WTC11 (cell line): ENCODE measurements at regions not wholly inside any gene's neighbourhood (a gene's known extent, or its start where the extent isn't known, plus 50 kb on each side); places are given as distances from the start of the nearest gene placed in this dataset.

ENCODE experiments used
- ATAC-seq: fragments of 200-7000 bp; cut with Tn5 transposase; 2 replicates; pipeline ENCODE4 v1.10.0; 2021; ENCODE audit warnings: mild to moderate bottlenecking, moderate library complexity
- CTCF ChIA-PET: fragments of 300-600 bp; sonication (Branson Sonifier 250); formaldehyde crosslinking; loops from one replicate; lab custom pipeline; 2021; ENCODE audit warnings: antibody characterized with exemption; lab: Charles Lee
- POLR2A ChIA-PET: fragments of 350-600 bp; sonication (Branson Sonifier 250); formaldehyde crosslinking; loops from one replicate; lab custom pipeline; 2021; ENCODE audit warnings: antibody characterized with exemption; lab: Charles Lee
- DNase-seq: peaks from one replicate; pipeline ENCODE4 v3.0.0; 2021; ENCODE audit warnings: low spot score
- H3K27ac Mint-ChIP-seq: 2 replicates; pipeline ENCODE4 v1.8.0; 2021; ENCODE audit warnings: mixed read lengths
- H3K27me3 Mint-ChIP-seq: 2 replicates; pipeline ENCODE4 v1.8.0; 2021; ENCODE audit warnings: low read depth, mild to moderate bottlenecking, moderate library complexity, mixed read lengths
- H3K36me3 Mint-ChIP-seq: 2 replicates; pipeline ENCODE4 v1.8.0; 2021; ENCODE audit warnings: mixed read lengths
- H3K4me1 Mint-ChIP-seq: 2 replicates; pipeline ENCODE4 v1.8.0; 2022; ENCODE audit warnings: mixed read lengths
- H3K4me3 Mint-ChIP-seq: 2 replicates; pipeline ENCODE4 v1.8.0; 2021; ENCODE audit warnings: mild to moderate bottlenecking, moderate library complexity, mixed read lengths
- H3K9me3 Mint-ChIP-seq: 2 replicates; pipeline ENCODE4 v1.8.0; 2021; ENCODE audit warnings: mixed read lengths
- ELF4 ChIP-seq: sonication (generic); formaldehyde crosslinking; IDR thresholded peaks from 2 replicates; pipeline ENCODE4 v1.8.1; 2022; ENCODE audit warnings: low read depth, mild to moderate bottlenecking, moderate library complexity, missing genetic modification reagents
- GTF2I ChIP-seq: fragments of 250-450 bp; sonication (Bioruptor Pico); conservative IDR thresholded peaks from 2 replicates; pipeline ENCODE4 v1.4.0; 2021; ENCODE audit warnings: mild to moderate bottlenecking
- MXD4 ChIP-seq: fragments of 250-450 bp; sonication (Bioruptor Pico); IDR thresholded peaks from 2 replicates; pipeline ENCODE4 v1.8.0; 2021; ENCODE audit warnings: mild to moderate bottlenecking, moderate library complexity, borderline replicate concordance
- NR1H2 ChIP-seq: sonication (generic); formaldehyde crosslinking; IDR thresholded peaks from 2 replicates; pipeline ENCODE4 v1.9.0; 2021; ENCODE audit warnings: mild to moderate bottlenecking, moderate library complexity, missing genetic modification reagents
- OVOL2 ChIP-seq: fragments of 250-450 bp; sonication (Bioruptor Pico); IDR thresholded peaks from 2 replicates; pipeline ENCODE4 v1.9.0; 2021; ENCODE audit warnings: mild to moderate bottlenecking, borderline replicate concordance
- TCF7 ChIP-seq: sonication (generic); formaldehyde crosslinking; IDR thresholded peaks from 2 replicates; pipeline ENCODE4 v1.8.0; 2022; ENCODE audit warnings: mild to moderate bottlenecking, low read depth, missing genetic modification reagents, moderate library complexity
- ZBTB21 ChIP-seq: sonication (generic); formaldehyde crosslinking; IDR thresholded peaks from 2 replicates; pipeline ENCODE4 v1.8.1; 2023; ENCODE audit warnings: mild to moderate bottlenecking, missing genetic modification reagents, borderline replicate concordance
- TF ChIP-seq, protein P1 (sequence below): sonication (generic); formaldehyde crosslinking; IDR thresholded peaks from 2 replicates; pipeline ENCODE4 v1.8.1; 2022; ENCODE audit warnings: mild to moderate bottlenecking, moderate library complexity, missing genetic modification reagents
- TF ChIP-seq, protein P2 (sequence below): fragments of 200-600 bp; IDR thresholded peaks from 2 replicates; pipeline ENCODE4 v1.8.0; 2022; ENCODE audit warnings: antibody characterized with exemption
- TF ChIP-seq, protein P3 (sequence below): sonication (generic); formaldehyde crosslinking; IDR thresholded peaks from 2 replicates; pipeline ENCODE4 v1.8.1; 2023; ENCODE audit warnings: mild to moderate bottlenecking, missing genetic modification reagents, moderate library complexity
- TF ChIP-seq, protein P4 (sequence below): sonication (generic); formaldehyde crosslinking; IDR thresholded peaks from 2 replicates; pipeline ENCODE4 v1.8.0; 2022; ENCODE audit warnings: missing genetic modification reagents
- TF ChIP-seq, protein P5 (sequence below): sonication (generic); formaldehyde crosslinking; IDR thresholded peaks from 2 replicates; pipeline ENCODE4 v1.8.1; 2023; ENCODE audit warnings: mild to moderate bottlenecking, moderate library complexity, missing genetic modification reagents
- TF ChIP-seq, protein P6 (sequence below): sonication (generic); formaldehyde crosslinking; IDR thresholded peaks from 2 replicates; pipeline ENCODE4 v1.8.0; 2023; ENCODE audit warnings: mild to moderate bottlenecking, missing genetic modification reagents
- TF ChIP-seq, protein P7 (sequence below): sonication (generic); formaldehyde crosslinking; IDR thresholded peaks from 2 replicates; pipeline ENCODE4 v1.8.1; 2023; ENCODE audit warnings: mild to moderate bottlenecking, missing genetic modification reagents, borderline replicate concordance

DNA sequence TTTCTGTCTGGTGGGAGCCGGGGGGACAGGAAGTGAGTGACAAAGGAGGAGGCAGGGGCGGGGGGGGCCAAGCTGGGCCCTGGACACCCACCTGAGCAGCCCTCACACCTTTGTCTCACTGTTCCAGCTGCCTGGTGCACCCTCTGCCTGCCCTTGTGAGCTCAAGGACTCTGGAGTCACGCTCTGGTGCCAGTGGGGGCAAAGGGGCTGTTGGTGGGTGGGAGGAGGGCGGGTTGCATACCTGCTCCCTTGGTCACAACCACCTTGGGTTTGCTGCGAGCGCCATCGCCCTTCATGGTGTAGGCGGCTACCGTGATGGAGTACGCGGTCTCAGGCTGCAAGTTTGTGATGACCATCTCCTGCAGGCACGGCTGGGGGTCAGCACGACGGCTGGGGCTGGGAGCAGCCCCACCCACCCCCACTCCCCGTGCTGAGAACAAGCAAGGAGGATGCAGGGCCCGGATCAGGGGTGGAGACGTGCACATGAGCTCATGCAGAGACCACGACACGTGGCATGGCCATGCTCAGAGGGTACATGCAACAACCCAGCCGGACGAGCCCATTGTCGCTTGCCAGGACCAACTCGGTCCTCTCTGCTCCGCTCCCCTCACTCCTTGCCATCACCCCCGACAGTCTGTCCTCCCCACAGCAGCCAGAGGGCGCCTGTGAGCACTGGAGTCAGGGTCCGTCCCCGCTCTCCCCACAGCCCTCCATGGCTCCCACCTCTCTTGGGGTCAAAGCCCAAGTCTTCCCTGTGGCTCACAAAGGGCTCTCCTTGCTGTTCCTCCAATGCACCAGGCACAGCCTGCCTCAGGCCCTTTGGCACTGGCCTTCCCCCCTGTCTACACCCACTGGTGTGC is 114.9 kb downstream of the PTPRS start (continued):
- TF ChIP-seq, protein P1, sequence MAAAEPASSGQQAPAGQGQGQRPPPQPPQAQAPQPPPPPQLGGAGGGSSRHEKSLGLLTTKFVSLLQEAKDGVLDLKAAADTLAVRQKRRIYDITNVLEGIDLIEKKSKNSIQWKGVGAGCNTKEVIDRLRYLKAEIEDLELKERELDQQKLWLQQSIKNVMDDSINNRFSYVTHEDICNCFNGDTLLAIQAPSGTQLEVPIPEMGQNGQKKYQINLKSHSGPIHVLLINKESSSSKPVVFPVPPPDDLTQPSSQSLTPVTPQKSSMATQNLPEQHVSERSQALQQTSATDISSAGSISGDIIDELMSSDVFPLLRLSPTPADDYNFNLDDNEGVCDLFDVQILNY = no peak
- TF ChIP-seq MXD4 (CRISPR knock-in tag) = 0 out of 2 replicates have a peak, but pooled peaks have one; percentile 3
- TF ChIP-seq, protein P2, sequence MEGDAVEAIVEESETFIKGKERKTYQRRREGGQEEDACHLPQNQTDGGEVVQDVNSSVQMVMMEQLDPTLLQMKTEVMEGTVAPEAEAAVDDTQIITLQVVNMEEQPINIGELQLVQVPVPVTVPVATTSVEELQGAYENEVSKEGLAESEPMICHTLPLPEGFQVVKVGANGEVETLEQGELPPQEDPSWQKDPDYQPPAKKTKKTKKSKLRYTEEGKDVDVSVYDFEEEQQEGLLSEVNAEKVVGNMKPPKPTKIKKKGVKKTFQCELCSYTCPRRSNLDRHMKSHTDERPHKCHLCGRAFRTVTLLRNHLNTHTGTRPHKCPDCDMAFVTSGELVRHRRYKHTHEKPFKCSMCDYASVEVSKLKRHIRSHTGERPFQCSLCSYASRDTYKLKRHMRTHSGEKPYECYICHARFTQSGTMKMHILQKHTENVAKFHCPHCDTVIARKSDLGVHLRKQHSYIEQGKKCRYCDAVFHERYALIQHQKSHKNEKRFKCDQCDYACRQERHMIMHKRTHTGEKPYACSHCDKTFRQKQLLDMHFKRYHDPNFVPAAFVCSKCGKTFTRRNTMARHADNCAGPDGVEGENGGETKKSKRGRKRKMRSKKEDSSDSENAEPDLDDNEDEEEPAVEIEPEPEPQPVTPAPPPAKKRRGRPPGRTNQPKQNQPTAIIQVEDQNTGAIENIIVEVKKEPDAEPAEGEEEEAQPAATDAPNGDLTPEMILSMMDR = peak; percentile 67
- TF ChIP-seq, protein P3, sequence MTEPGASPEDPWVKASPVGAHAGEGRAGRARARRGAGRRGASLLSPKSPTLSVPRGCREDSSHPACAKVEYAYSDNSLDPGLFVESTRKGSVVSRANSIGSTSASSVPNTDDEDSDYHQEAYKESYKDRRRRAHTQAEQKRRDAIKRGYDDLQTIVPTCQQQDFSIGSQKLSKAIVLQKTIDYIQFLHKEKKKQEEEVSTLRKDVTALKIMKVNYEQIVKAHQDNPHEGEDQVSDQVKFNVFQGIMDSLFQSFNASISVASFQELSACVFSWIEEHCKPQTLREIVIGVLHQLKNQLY = no peak
- no peak for TF ChIP-seq OVOL2 (CRISPR knock-in tag)
- TF ChIP-seq GTF2I = peak; percentile 96
- TF ChIP-seq, protein P4, sequence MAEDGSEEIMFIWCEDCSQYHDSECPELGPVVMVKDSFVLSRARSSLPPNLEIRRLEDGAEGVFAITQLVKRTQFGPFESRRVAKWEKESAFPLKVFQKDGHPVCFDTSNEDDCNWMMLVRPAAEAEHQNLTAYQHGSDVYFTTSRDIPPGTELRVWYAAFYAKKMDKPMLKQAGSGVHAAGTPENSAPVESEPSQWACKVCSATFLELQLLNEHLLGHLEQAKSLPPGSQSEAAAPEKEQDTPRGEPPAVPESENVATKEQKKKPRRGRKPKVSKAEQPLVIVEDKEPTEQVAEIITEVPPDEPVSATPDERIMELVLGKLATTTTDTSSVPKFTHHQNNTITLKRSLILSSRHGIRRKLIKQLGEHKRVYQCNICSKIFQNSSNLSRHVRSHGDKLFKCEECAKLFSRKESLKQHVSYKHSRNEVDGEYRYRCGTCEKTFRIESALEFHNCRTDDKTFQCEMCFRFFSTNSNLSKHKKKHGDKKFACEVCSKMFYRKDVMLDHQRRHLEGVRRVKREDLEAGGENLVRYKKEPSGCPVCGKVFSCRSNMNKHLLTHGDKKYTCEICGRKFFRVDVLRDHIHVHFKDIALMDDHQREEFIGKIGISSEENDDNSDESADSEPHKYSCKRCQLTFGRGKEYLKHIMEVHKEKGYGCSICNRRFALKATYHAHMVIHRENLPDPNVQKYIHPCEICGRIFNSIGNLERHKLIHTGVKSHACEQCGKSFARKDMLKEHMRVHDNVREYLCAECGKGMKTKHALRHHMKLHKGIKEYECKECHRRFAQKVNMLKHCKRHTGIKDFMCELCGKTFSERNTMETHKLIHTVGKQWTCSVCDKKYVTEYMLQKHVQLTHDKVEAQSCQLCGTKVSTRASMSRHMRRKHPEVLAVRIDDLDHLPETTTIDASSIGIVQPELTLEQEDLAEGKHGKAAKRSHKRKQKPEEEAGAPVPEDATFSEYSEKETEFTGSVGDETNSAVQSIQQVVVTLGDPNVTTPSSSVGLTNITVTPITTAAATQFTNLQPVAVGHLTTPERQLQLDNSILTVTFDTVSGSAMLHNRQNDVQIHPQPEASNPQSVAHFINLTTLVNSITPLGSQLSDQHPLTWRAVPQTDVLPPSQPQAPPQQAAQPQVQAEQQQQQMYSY (CRISPR knock-in tag) = no peak
- TF ChIP-seq, protein P5, sequence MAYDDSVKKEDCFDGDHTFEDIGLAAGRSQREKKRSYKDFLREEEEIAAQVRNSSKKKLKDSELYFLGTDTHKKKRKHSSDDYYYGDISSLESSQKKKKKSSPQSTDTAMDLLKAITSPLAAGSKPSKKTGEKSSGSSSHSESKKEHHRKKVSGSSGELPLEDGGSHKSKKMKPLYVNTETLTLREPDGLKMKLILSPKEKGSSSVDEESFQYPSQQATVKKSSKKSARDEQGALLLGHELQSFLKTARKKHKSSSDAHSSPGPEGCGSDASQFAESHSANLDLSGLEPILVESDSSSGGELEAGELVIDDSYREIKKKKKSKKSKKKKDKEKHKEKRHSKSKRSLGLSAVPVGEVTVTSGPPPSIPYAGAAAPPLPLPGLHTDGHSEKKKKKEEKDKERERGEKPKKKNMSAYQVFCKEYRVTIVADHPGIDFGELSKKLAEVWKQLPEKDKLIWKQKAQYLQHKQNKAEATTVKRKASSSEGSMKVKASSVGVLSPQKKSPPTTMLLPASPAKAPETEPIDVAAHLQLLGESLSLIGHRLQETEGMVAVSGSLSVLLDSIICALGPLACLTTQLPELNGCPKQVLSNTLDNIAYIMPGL (CRISPR knock-in tag) = no peak
- no peak for TF ChIP-seq ELF4 (CRISPR knock-in tag)
- TF ChIP-seq, protein P6, sequence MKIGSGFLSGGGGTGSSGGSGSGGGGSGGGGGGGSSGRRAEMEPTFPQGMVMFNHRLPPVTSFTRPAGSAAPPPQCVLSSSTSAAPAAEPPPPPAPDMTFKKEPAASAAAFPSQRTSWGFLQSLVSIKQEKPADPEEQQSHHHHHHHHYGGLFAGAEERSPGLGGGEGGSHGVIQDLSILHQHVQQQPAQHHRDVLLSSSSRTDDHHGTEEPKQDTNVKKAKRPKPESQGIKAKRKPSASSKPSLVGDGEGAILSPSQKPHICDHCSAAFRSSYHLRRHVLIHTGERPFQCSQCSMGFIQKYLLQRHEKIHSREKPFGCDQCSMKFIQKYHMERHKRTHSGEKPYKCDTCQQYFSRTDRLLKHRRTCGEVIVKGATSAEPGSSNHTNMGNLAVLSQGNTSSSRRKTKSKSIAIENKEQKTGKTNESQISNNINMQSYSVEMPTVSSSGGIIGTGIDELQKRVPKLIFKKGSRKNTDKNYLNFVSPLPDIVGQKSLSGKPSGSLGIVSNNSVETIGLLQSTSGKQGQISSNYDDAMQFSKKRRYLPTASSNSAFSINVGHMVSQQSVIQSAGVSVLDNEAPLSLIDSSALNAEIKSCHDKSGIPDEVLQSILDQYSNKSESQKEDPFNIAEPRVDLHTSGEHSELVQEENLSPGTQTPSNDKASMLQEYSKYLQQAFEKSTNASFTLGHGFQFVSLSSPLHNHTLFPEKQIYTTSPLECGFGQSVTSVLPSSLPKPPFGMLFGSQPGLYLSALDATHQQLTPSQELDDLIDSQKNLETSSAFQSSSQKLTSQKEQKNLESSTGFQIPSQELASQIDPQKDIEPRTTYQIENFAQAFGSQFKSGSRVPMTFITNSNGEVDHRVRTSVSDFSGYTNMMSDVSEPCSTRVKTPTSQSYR (CRISPR knock-in tag) = no peak

DNA sequence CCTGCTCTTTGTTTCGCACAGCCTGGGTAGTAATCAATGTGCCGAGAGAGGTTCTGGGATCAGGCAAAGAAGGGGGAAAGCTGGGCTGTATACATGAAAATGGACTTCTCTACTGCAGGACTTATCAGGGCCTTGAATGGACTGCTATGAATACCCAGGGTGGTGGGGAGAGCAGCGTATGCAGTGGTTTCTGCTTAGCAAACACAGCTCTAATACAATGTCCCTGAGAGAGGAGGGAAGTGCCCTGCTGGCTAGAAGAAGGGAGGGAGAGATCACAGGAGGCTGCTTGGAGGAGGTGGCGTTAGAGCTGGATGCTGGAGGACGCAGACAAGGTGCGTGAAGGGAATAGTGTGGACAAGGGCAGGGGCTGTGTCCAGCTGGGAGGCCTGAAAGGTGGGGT is 116.1 kb downstream of the PTPRS start:
- ATAC-seq (no peak), DNase-seq (no peak)
- no peak overlapping the region for H3K4me3 Mint-ChIP-seq
- ChIA-PET POLR2A (no interaction called here), CTCF (interaction anchor here (1.4 kb wide), 1 partner anchor 138 kb away, joined by 4 read pairs; no protein-coding TSS in a partner anchor)
- H3K9me3 Mint-ChIP-seq = 0 out of 2 replicates have a peak, but pooled peaks cover 5% of the 10 kb centered on the region
- H3K4me1 Mint-ChIP-seq = no peaks in the 10 kb centered on the region
- H3K27ac Mint-ChIP-seq = peak overlapping the region; percentile 57; the same call in 1 of the 2 replicates
- H3K36me3 Mint-ChIP-seq = peaks cover 33% of the 10 kb centered on the region
- H3K27me3 Mint-ChIP-seq = no peaks in the 10 kb centered on the region
- TF ChIP-seq, protein P2 = no peak
- TF ChIP-seq, protein P3 = no peak
- TF ChIP-seq NR1H2 (CRISPR knock-in tag) (no peak), ZBTB21 (CRISPR knock-in tag) (no peak), TCF7 (CRISPR knock-in tag) (no peak)
- TF ChIP-seq, protein P7, sequence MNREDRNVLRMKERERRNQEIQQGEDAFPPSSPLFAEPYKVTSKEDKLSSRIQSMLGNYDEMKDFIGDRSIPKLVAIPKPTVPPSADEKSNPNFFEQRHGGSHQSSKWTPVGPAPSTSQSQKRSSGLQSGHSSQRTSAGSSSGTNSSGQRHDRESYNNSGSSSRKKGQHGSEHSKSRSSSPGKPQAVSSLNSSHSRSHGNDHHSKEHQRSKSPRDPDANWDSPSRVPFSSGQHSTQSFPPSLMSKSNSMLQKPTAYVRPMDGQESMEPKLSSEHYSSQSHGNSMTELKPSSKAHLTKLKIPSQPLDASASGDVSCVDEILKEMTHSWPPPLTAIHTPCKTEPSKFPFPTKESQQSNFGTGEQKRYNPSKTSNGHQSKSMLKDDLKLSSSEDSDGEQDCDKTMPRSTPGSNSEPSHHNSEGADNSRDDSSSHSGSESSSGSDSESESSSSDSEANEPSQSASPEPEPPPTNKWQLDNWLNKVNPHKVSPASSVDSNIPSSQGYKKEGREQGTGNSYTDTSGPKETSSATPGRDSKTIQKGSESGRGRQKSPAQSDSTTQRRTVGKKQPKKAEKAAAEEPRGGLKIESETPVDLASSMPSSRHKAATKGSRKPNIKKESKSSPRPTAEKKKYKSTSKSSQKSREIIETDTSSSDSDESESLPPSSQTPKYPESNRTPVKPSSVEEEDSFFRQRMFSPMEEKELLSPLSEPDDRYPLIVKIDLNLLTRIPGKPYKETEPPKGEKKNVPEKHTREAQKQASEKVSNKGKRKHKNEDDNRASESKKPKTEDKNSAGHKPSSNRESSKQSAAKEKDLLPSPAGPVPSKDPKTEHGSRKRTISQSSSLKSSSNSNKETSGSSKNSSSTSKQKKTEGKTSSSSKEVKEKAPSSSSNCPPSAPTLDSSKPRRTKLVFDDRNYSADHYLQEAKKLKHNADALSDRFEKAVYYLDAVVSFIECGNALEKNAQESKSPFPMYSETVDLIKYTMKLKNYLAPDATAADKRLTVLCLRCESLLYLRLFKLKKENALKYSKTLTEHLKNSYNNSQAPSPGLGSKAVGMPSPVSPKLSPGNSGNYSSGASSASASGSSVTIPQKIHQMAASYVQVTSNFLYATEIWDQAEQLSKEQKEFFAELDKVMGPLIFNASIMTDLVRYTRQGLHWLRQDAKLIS = no peak
